GM19193 (cell line): ENCODE measurements at regions not wholly inside any gene's neighbourhood (a gene's known extent, or its start where the extent isn't known, plus 50 kb on each side); places are given as distances from the start of the nearest gene placed in this dataset.

ENCODE experiments used
- POLR2A ChIP-seq: IDR thresholded peaks from 4 replicates; pipeline ENCODE4 v1.6.1; 2011; ENCODE audit not compliant: insufficient read depth, insufficient read length; ENCODE audit errors: extremely low read depth

- TF ChIP-seq POLR2A = no peak
These were observed 377.7 kb upstream of the MAF start for GRCh38 chr16:79977940-79978836.

- no peak for TF ChIP-seq POLR2A
These were observed 372.8 kb upstream of the MAF start for GRCh38 chr16:79973320-79973719.

GRCh38 chr16:79972053-79972704 lies 371.6 kb upstream of the MAF start:
- TF ChIP-seq POLR2A = no peak

- TF ChIP-seq POLR2A = no peak
These were observed 370.7 kb upstream of the MAF start for GRCh38 chr16:79971237-79971572.

GRCh38 chr16:79970551-79971236 lies 370.2 kb upstream of the MAF start:
- TF ChIP-seq POLR2A = no peak

- no peak for TF ChIP-seq POLR2A
These were observed 369.6 kb upstream of the MAF start for GRCh38 chr16:79970087-79970486.

- TF ChIP-seq POLR2A = no peak
These were observed 368.9 kb upstream of the MAF start for GRCh38 chr16:79969458-79969857.

- no peak for TF ChIP-seq POLR2A
These were observed 365.7 kb upstream of the MAF start for GRCh38 chr16:79966226-79966625.

GRCh38 chr16:79965718-79966117 lies 365.2 kb upstream of the MAF start:
- no peak for TF ChIP-seq POLR2A

- TF ChIP-seq POLR2A = no peak
These were observed 363.6 kb upstream of the MAF start for GRCh38 chr16:79964104-79964503.

GRCh38 chr16:79962962-79963361 lies 362.4 kb upstream of the MAF start:
- no peak for TF ChIP-seq POLR2A

GRCh38 chr16:79959226-79959625 lies 358.7 kb upstream of the MAF start:
- no peak for TF ChIP-seq POLR2A

GRCh38 chr16:79954921-79955705 lies 354.6 kb upstream of the MAF start:
- TF ChIP-seq POLR2A = no peak

- TF ChIP-seq POLR2A = no peak
These were observed 350.6 kb upstream of the MAF start for GRCh38 chr16:79950932-79951719.
